MCF 10A (cell line): ENCODE measurements at regions not wholly inside any gene's neighbourhood (a gene's known extent, or its start where the extent isn't known, plus 50 kb on each side); places are given as distances from the start of the nearest gene placed in this dataset.

ENCODE experiments used
- BruUV-seq: library from RNA; stranded (reverse); fragments of 400-500 nt; replicated peaks from 2 replicates; lab custom pipeline; 2021; lab: Mats Ljungman, UMichigan
- CTCF ChIA-PET: fragments of 300-600 bp; sonication (Branson Sonifier 250); formaldehyde crosslinking; extraction: SDS; loops from one replicate; lab custom pipeline; 2021; ENCODE audit warnings: antibody characterized with exemption, inconsistent platforms; lab: Yijun Ruan, JAX
- POLR2A ChIA-PET: fragments of 300-600, 350-650 bp; sonication (Branson Sonifier 250); formaldehyde crosslinking; extraction: SDS; loops from one replicate; lab custom pipeline; 2020; ENCODE audit warnings: antibody characterized with exemption, inconsistent platforms; lab: Yijun Ruan, JAX
- DNase-seq: peaks from one replicate; pipeline ENCODE4 v3.0.0-alpha.2; 2018; ENCODE audit not compliant: unreplicated experiment
- H3K27ac Mint-ChIP-seq: one replicate; pipeline ENCODE4 v1.8.0; 2022; ENCODE audit warnings: mild to moderate bottlenecking, low read depth, mixed read lengths; ENCODE audit not compliant: unreplicated experiment
- H3K27me3 Mint-ChIP-seq: one replicate; pipeline ENCODE4 v1.8.0; 2022; ENCODE audit warnings: mixed read lengths; ENCODE audit not compliant: insufficient read depth, unreplicated experiment
- H3K36me3 Mint-ChIP-seq: one replicate; pipeline ENCODE4 v1.8.0; 2022; ENCODE audit warnings: mild to moderate bottlenecking, moderate library complexity, mixed read lengths; ENCODE audit not compliant: insufficient read depth, unreplicated experiment
- H3K4me1 Mint-ChIP-seq: one replicate; pipeline ENCODE4 v1.8.0; 2022; ENCODE audit warnings: mixed read lengths; ENCODE audit not compliant: insufficient read depth, unreplicated experiment
- H3K4me3 Mint-ChIP-seq: one replicate; pipeline ENCODE4 v1.8.0; 2022; ENCODE audit warnings: mild to moderate bottlenecking, moderate library complexity, mixed read lengths; ENCODE audit not compliant: unreplicated experiment
- H3K9me3 Mint-ChIP-seq: one replicate; pipeline ENCODE4 v1.8.0; 2022; ENCODE audit warnings: mixed read lengths; ENCODE audit not compliant: unreplicated experiment
- CTCF ChIP-seq: fragments of 200-600 bp; IDR thresholded peaks from one replicate; pipeline ENCODE4 v1.8.0; 2022; ENCODE audit warnings: antibody characterized with exemption, mild to moderate bottlenecking; ENCODE audit not compliant: unreplicated experiment
- intact Hi-C: fragments of 100-400 bp; cut with micrococcal nuclease; formaldehyde crosslinking; loops from 2 replicates; pipeline ENCODE4 v1.14.1; 2022

- H3K27ac Mint-ChIP-seq: no peak overlapping the region
- H3K36me3 Mint-ChIP-seq: no peaks in the 10 kb centered on the region
- H3K27me3 Mint-ChIP-seq: peaks cover 19% of the 10 kb centered on the region
- TF ChIP-seq CTCF: no peak
- intact Hi-C loops: no loop called here
- ChIA-PET POLR2A (no interaction called here), CTCF (interaction anchor here (1.3 kb wide), 1 partner anchor 11 kb away, joined by 3 read pairs; no protein-coding TSS in a partner anchor)
- H3K9me3 Mint-ChIP-seq: no peaks in the 10 kb centered on the region
- no peak overlapping the region for H3K4me3 Mint-ChIP-seq
- no peaks in the 10 kb centered on the region for H3K4me1 Mint-ChIP-seq
- no TSS peak for BruUV-seq
- no peak for DNase-seq
Measured at GRCh38 chr1:101745551-101746270, 251.0 kb downstream of the OLFM3 start.

GRCh38 chr1:101748077-101748476 lies 248.6 kb downstream of the OLFM3 start:
- Mint-ChIP-seq H3K4me3 (no peak overlapping the region), H3K36me3 (no peaks in the 10 kb centered on the region), H3K27ac (no peak overlapping the region), H3K4me1 (no peaks in the 10 kb centered on the region), H3K27me3 (peaks cover 20% of the 10 kb centered on the region), H3K9me3 (no peaks in the 10 kb centered on the region)
- intact Hi-C loops: no loop called here
- no peak for DNase-seq
- ChIA-PET POLR2A (no interaction called here), CTCF (interaction anchor here (0.5 to 0.6 kb wide), 2 partner anchors 49 to 228 kb away, joined by 3 to 6 read pairs; no protein-coding TSS in a partner anchor)
- BruUV-seq: no TSS peak
- TF ChIP-seq CTCF: no peak
